Dedifferentiated amniotic fluid mesenchymal stem cell (primary cell): ENCODE measurements at regions not wholly inside any gene's neighbourhood (a gene's known extent, or its start where the extent isn't known, plus 50 kb on each side); places are given as distances from the start of the nearest gene placed in this dataset.
"Not testable (repeated sequence)": the region's sequence is repeated elsewhere in the genome, so short reads cannot be mapped to it uniquely, and the experiment has no call there.

ENCODE experiments used
- DNase-seq: peaks from one replicate; pipeline ENCODE4 v3.0.0-alpha.2; 2016; ENCODE audit errors: extremely low spot score

DNA sequence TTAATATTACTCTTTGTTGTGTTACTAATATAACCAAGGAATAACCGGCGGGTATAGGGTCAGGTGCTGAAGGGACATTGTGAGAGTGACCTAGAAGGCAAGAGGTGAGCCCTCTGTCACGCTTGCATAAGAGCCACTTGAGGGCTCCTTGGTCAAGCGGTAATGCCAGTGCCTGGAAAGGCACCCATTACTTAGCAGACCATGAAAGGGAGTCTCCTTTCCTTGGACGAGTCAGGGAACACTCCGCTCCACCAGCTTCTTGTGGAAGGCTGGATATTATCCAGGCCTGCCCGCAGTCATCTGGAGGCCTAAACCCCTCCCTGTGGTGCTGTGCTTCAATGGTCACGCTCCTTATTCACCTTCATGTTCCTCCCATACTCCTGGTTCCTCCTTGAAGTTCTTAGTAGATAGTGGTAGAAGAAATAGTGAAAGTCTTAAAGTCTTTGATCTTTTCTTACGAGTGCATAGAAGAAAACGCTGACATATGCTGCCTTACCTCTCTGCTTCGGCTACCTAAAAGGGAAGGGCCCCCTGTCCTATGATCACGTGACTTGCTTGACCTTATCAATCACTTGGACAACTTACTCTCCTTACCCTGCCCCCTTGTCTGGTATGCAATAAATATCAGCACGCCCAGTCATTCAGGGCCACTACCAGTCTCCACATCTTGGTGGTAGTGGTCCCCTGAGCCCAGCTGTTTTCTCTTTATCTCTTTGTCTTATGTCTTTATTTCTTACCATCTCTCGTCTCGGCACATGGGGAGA is 59.6 kb upstream of the DMRTB1 start:
- DNase-seq, result not testable (repeated sequence)

GRCh38 chr1:53400761-53401674 is 58.2 kb upstream of the DMRTB1 start:
- no peak for DNase-seq

DNA sequence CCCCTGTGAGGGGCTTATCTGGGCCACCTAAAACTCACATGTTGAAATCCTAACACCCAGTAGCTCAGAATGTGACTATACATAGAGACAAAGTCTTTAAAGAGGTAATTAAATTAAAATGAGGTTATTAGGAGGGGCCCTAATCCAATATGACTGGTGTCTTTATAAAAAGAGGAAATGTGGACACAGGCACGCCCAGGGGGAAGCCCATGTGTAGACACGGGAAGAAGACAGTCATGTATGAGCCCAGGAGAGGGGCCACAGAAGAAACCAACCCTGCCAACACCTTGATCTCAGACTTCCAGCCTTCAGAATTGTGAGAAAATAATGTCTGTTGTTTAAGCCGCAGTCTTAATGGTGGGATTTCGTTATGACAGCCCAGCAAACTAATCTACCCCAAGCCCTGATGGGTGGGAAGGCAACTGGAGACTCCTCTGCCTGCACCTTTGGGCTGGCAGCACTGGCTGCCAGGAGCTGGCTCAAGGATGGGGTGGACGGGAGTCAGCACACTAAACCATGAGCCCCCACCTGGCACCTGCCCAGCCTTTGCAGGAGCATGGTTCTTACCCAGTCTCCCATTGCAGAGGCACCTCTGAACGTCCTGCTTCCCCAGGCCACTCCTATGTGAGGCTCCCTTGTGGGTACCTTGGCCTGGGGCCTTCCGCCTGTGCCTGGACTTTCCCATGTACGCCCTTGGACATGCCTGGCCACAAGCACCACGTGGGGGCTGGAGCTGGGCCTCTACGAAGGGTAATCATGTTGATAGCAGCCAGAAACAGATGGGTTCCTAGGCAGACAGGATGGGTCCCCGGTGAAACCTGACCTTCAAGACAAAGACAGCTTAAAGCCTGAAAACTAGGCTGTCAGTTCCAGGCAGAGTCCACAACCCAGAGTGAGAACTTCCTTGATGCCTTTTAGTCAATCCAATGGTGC is 57.1 kb upstream of the DMRTB1 start:
- DNase-seq, result no peak

- DNase-seq, result no peak
These were observed 56.1 kb upstream of the DMRTB1 start for GRCh38 chr1:53402891-53403655.

DNA sequence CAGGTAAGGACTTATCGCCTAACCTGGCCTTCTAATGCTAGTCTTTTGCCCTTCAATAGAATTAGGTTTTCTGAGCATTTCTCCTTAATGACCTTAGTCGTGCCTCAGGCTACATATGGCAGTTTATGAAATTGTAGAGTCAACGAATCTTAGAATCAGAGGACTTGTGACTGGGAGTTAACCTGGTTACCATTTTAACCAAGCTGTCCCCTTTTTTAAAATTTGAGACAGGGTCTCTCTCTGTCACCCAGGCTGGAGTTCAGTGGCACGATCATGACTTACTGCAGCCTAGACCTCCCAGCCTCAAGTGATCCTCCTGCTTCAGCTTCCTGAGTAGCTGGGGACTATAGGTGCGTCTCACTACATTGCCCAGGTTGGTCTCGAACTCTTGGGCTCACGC is 53.5 kb upstream of the DMRTB1 start:
- no peak for DNase-seq

GRCh38 chr1:53406551-53407235 is 52.5 kb upstream of the DMRTB1 start:
- DNase-seq, result no peak

DNA sequence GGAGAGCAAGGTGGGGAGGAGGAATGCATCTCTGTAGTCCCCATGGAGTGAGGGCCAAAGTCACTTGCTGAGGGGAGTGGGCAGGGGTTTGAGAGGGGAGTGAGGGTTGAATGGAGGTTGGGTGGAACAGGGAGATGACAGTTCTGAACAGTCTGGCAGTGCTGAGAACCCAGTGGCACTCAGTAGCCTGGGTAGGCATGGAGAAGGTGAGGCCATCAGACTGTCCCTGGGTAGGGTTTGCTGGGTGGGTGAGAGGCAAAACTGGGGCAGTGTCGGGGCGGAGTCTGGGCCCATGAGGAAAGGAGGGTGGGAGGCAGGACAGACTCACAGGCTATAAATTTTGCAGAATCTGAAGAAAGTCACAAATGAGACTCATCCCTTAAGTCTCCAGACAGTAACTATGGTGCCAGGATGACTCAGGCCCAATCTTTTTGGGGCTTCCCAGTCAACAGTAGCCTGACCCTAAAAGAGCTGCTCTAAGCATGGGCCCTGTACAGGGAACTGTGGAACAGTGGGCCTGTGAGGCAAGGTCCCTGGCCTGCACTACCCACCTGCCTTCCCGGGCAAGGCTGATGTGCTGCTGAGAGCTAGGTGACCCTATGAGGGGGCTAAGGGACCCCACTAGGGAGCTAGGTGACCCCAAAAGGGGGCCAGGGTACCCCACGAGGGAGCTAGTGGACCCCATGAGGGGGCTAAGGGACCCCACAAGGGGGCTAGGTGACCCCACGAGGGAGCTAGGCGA is 51.0 kb upstream of the DMRTB1 start:
- DNase-seq, result no peak

GRCh38 chr1:53408755-53409129 is 50.5 kb upstream of the DMRTB1 start:
- DNase-seq, result no peak

DNA sequence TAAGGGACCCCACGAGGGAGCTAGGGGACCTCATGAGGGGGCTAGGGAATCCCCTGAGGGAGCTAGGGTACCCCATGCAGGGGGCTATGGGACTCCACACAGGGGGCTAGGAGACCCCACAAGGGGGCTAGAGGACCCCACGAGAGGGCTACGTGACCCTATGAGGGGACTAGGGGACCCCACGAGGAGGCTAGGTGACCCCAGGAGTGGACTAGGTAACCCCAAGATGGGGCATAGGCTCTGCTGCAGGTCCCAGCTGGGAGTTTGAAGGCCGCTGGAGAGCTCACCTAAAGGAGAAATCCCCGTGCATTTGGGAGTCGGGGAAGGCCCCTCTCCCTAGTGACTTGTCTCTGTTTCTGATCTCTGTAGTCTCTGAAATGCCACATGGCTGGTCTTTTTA is 50.0 kb upstream of the DMRTB1 start:
- no peak for DNase-seq
